GM18858 (cell line): ENCODE measurements at regions not wholly inside any gene's neighbourhood (a gene's known extent, or its start where the extent isn't known, plus 50 kb on each side); places are given as distances from the start of the nearest gene placed in this dataset.

Experiments used
- ATAC-seq: cut with Tn5 transposase; IDR thresholded peaks from one replicate; pipeline ENCODE4 v1.9.1; 2021; ENCODE audit not compliant: unreplicated experiment

DNA sequence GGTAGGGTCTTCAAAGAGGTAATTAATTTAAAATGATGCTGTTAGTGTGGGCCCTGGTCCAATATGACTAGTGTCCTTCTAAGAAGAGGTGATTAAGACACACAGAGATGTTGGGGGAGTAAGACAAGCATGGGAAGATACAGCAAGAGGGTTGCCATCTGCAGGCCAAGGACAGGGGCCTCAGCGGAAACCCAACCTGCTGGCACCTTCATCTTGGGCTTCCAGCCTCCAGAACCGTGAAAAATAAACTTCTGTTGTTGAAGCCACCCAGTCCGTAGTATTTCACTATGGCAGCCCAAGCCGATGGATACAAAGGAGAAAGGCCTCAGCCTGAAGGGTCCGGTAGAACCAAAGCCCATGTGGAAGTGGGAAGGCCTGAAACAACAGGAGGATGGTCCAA, 161.7 kb upstream of the UBE2E1 start:
- no peak for ATAC-seq

GRCh38 chr3:23644676-23645075, 161.1 kb upstream of the UBE2E1 start:
- no peak for ATAC-seq

DNA sequence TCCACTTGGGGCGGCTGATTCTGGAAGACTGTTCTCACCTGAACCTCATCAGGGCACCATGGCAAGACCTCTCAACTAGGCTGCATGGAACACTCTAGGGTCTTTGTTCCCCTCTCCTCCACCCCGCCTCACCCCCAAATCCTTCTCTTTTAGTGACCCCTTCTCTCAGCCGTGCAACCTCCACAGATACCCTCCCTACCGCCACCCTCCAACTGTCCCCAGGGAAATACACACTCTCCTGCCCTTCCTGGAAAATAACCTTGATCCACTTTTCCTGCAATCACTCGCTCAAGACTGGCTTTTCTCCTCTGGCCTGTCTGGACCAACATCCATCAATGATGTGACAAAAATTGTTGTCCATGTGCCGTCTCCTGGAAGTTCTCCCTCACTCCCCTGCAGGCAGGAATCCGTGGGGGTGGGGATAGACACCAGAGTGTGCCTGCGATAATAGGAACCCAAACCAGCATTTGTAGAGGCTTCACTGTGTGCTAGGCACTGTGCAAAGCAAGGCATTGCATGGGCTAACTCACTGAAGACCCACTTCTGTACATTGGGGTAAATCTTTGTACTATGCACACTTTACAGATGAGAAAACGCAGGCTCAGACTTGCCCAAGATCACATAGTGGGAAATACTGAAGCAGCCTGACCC, 160.1 kb upstream of the UBE2E1 start:
- no peak for ATAC-seq

- no peak for ATAC-seq
These were observed 159.4 kb upstream of the UBE2E1 start for GRCh38 chr3:23646184-23646920.

- ATAC-seq: no peak
These were observed 158.0 kb upstream of the UBE2E1 start for GRCh38 chr3:23647706-23648258.

GRCh38 chr3:23648326-23648995, 157.3 kb upstream of the UBE2E1 start:
- ATAC-seq: no peak

GRCh38 chr3:23648996-23649395, 156.8 kb upstream of the UBE2E1 start:
- ATAC-seq: no peak

- no peak for ATAC-seq
These were observed 156.3 kb upstream of the UBE2E1 start for GRCh38 chr3:23649448-23649847.

DNA sequence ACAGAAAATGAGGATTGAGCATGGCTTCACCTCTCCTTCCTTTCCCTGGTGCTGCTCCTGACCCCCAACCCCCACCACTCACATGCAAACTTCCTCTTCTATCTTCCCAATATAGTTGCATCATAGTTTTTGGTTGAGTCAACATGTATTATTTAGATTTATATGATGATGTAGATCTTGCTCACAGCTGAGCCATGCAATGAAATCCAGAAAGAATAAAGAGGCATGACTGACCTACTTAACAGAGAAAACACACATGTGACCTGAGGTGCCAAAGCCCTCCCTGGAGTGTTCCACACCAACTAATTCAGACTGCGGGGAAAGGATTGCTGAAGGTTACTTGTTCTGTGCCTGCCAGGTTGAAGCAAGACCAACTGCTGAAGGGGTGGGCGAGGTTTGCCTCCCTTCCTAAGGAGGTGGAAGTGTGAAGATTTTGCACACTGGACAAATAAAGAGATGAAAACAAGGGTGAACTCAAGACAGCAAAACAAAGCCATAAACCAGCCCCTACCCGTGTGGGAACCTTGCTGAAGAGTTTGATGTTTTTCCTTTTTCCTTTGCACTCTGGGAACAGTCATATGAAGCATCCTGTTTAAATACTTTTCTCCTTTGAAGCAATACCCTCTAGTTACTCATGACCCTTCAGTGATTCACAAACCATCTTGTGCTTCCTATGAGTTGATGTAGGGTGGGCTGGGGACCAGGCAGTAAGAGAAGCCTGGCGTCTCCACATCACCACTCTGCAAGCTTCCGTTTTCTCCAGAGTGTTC, 155.2 kb upstream of the UBE2E1 start:
- no peak for ATAC-seq

DNA sequence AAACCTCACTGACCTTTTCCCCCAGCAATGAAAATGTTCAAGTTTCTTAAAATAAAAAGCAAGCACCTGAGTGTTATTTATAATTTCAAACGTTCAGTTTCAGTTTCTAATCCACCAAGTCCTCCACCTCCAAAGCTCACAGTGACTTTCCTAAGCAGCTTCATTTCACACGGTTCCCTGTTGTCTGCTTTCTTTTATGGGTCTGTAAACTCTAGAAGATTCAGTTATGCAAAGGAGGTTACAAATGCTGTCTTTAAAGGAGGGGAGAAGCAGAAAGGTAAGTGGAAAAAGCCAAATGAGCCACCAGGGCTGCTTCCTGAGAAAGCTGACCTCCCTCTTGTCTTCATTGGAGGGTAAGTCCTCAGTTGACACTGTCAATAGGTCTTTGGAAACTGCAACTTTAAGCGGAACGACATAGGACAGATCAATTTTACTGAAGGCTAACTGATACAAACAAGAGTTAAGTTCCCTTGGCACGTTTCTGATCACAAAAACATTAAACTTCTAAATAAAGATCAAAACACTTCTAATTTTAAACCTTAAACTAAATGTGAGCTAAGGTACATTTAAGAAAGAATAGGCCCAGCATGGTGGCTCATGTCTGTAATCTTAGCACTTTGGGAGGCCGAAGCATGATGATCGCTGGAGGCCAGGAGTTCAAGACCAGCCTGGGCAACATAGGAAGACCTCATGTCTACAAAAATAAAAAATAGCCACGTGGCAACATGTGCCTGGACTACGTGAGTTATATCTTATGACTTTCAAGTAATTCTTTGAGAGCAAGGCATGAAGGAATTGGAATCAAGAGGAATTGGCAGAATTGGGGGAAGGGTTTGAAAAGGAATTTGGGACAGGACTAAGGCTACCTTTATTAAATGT, 151.9 kb upstream of the UBE2E1 start:
- ATAC-seq: peak; percentile 93

DNA sequence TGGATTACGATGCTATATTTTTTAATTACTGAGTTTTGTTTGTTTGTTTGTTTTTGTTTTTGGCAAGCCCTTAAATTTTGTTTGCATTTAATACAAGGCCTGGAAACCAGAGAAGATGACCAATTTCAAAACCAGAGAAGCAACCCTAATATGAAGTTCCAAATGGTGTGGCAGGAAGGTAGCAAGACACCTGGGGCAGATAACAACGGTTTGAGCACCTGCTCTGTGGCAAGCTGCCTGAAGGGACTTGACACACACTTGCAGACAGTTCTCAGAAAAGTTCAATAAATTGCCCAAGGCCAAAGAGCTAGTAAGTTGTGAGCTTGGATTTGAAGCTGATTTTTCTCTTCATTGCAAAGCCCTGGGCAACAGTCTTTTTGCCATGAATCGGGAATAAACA, 151.2 kb upstream of the UBE2E1 start:
- no peak for ATAC-seq

- no peak for ATAC-seq
These were observed 150.0 kb upstream of the UBE2E1 start for GRCh38 chr3:23655749-23656148.

DNA sequence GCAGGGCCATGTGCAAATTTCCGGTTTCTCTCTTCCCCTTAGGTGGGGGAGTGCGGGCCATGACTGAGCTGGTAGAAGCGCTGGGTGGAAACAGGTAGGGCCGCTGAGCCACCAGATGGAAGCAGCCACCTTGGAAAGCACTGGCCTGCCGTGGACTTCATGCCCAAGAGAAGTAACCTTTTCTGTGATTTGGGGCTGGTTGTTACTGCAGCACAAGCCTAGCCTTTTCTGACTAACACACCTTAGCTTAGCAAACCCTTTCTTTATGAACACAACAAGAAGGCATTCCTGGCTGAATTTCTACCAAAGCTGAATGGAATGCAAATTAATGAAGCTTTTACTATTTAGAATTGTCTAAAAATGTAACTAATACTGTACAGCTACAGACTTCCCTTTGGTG, 149.6 kb upstream of the UBE2E1 start:
- no peak for ATAC-seq

DNA sequence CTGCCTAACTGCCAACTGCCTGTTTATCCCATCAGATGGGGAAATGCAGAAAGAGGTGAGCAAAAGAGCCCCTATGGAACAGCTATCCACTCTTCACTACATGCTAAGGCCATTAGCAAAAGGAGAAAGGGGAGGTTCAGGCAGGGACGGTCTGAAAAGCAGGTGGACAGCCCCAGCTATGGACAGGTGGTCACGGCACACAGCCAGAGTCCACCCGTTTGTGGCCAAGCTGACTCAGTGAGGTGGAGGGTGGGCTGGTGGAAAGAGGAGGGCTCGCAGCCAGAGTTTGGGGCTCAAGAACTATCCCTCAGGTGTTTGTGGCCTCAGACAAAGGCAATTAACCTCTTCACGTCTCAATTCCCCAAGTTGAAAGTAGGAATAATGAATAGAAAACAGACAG, 148.9 kb upstream of the UBE2E1 start:
- no peak for ATAC-seq

DNA sequence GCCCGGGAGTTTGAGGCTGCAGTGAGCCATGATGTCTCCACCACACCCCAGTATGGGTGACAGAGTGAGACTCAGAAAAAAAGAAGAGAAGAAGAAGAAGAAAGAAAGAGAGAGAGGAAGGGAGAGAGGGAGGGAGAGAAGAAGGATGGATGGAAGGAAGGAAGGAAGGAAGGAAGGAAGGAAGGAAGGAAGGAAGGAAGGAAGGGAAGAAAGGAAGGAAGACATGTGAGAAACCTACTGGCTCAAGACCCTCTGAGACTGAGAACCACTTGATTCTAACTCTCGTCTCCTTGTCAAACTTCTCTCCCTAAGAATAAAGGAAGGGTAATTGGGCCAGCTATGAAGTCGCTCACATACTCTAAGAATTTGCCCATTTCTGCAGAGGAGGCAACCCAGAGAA, 148.1 kb upstream of the UBE2E1 start:
- no peak for ATAC-seq

GRCh38 chr3:23659274-23659673, 146.5 kb upstream of the UBE2E1 start:
- ATAC-seq: peak; percentile 79

- ATAC-seq: no peak
These were observed 145.8 kb upstream of the UBE2E1 start for GRCh38 chr3:23659840-23660430.

DNA sequence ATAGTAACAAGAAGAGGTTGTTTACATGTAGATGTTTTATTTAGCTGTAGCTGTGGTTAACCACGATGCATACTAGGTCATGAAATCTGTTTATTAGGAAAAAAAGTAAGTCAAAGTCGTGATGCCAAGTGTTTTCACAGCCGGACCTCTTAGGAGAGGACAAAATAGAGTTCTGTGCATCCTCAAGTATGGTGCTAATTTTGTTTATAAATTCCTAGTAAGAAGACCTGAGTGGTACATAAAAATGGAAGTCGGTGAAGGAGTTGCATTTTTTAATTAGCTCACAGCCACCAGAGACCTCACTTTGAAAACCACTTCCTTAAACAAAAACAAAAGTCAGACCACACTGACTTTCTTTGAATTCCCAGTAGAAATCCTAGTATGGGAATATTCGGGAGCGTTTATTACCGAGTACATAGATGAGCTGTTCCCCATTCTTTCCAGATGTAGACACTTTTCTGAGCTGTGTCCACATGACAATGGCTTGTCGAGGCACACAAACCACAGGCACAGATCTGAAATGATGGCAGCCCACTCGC, 143.6 kb upstream of the UBE2E1 start:
- no peak for ATAC-seq

- no peak for ATAC-seq
These were observed 142.5 kb upstream of the UBE2E1 start for GRCh38 chr3:23663246-23663645.
